HepG2 (cell line): ENCODE measurements at regions not wholly inside any gene's neighbourhood (a gene's known extent, or its start where the extent isn't known, plus 50 kb on each side); places are given as distances from the start of the nearest gene placed in this dataset.
A peak's percentile ranks its signal among the peaks of the same experiment; 100 is the strongest.

Experiments
- ATAC-seq: fragments of 200-7000 bp; cut with Tn5 transposase; 3 replicates; pipeline ENCODE4 v1.9.1; 2020; ENCODE audit warnings: mild to moderate bottlenecking, moderate library complexity
- BruUV-seq: library from RNA; stranded (reverse); fragments of 400-500 nt; replicated peaks from 2 replicates; lab custom pipeline; 2021; lab: Mats Ljungman, UMichigan
- CTCF ChIA-PET: fragments of 300-600 bp; formaldehyde crosslinking; extraction: SDS; loops from one replicate; lab custom pipeline; 2021; ENCODE audit warnings: low total read pairs, inconsistent platforms, low intra/inter-chr PET ratio; lab: Yijun Ruan, JAX
- POLR2A ChIA-PET: fragments of 350-600 bp; sonication (Branson Sonifier 250); formaldehyde crosslinking; loops from one replicate; lab custom pipeline; 2020; ENCODE audit warnings: antibody characterized with exemption, inconsistent platforms; lab: Yijun Ruan, JAX
- DNase-seq: peaks from one replicate; pipeline ENCODE4 v3.0.0-alpha.2; 2015; ENCODE audit warnings: low spot score
- FAIRE-seq: peaks from 3 replicates; lab custom pipeline; 2011; peaks lifted over from hg19 to GRCh38; lab: Jason Lieb, UNC
- H2AFZ ChIP-seq: one replicate; pipeline ENCODE4 v1.6.1; 2011; ENCODE audit warnings: low read length, inconsistent platforms
- H3K27ac ChIP-seq: fragments of 300-600 bp; 3 replicates; pipeline ENCODE4 v1.8.0; 2011; ENCODE audit warnings: mixed run types, mild to moderate bottlenecking, mixed read lengths, low read length, inconsistent platforms; ENCODE audit not compliant: insufficient read depth; ENCODE audit errors: extremely low read length
- H3K27me3 ChIP-seq, 2 experiments: fragments of 200-600 bp in 1 of 2; 2 replicates in 1 of 2; 3 replicates in 1 of 2; pipeline versions ENCODE4 v1.6.0 to v1.8.0; 2011; ENCODE audit warnings: low read length in 2 of 2, mild to moderate bottlenecking in 2 of 2, moderate library complexity in 2 of 2, inconsistent platforms in 1 of 2; ENCODE audit not compliant: insufficient read depth in 2 of 2, control insufficient read depth in 1 of 2
- H3K36me3 ChIP-seq, 2 experiments: fragments of 200-600 bp in 1 of 2; replicated peaks in 1 of 2; 2 replicates in 1 of 2; 3 replicates in 1 of 2; pipeline versions ENCODE4 v1.5.1 to v1.8.0; 2011; ENCODE audit warnings: low read length in 2 of 2, inconsistent platforms in 1 of 2; ENCODE audit not compliant: insufficient read depth in 2 of 2, control insufficient read depth in 1 of 2
- H3K4me1 ChIP-seq: 2 replicates; pipeline ENCODE4 v1.5.1; 2012; ENCODE audit warnings: low read length, inconsistent platforms; ENCODE audit not compliant: insufficient read depth
- H3K4me2 ChIP-seq: 2 replicates; pipeline ENCODE4 v1.6.0; 2011; ENCODE audit warnings: low read depth, low read length, inconsistent platforms
- H3K4me3 ChIP-seq, 3 experiments: fragments of 200-600 bp in 1 of 3; sonication (generic), shearing (Covaris generic) in 1 of 3; replicated peaks in 1 of 3; 2 replicates each; pipeline ENCODE4 v1.5.1; 2011 to 2016; ENCODE audit warnings: low read length in 3 of 3, inconsistent platforms in 2 of 3, low read depth in 2 of 3, mild to moderate bottlenecking in 2 of 3, control low read depth in 1 of 3, mixed read lengths in 1 of 3; ENCODE audit not compliant: insufficient read depth in 1 of 3
- H3K79me2 ChIP-seq: one replicate; pipeline ENCODE4 v1.6.1; 2011; ENCODE audit warnings: low read length, inconsistent platforms; ENCODE audit not compliant: insufficient read depth
- H3K9ac ChIP-seq: 2 replicates; pipeline ENCODE4 v1.6.0; 2011; ENCODE audit warnings: mild to moderate bottlenecking, low read depth, low read length, inconsistent platforms; ENCODE audit not compliant: insufficient read depth
- H3K9me3 ChIP-seq: 2 replicates; pipeline ENCODE4 v1.5.1; 2012; ENCODE audit warnings: mild to moderate bottlenecking, low read length
- H4K20me1 ChIP-seq: 2 replicates; pipeline ENCODE4 v1.6.0; 2011; ENCODE audit warnings: inconsistent platforms, mild to moderate bottlenecking, low read length, moderate library complexity; ENCODE audit not compliant: insufficient read depth
- ATF7-NPFF ChIP-seq: sonication (generic); formaldehyde crosslinking; IDR thresholded peaks from 2 replicates; pipeline ENCODE4 v1.8.1; 2023; ENCODE audit warnings: mild to moderate bottlenecking, low read depth, missing genetic modification reagents, moderate library complexity
- FIP1L1 ChIP-seq: fragments of 200-400 bp; formaldehyde crosslinking; IDR thresholded peaks from 2 replicates; pipeline ENCODE4 v1.6.1; 2018; ENCODE audit warnings: low read depth, mild to moderate bottlenecking, low read length, moderate library complexity, borderline replicate concordance; ENCODE audit not compliant: insufficient read depth
- MTA1 ChIP-seq: sonication (generic); formaldehyde crosslinking; IDR thresholded peaks from 2 replicates; pipeline ENCODE4 v1.4.0; 2020; ENCODE audit warnings: missing genetic modification reagents, mild to moderate bottlenecking, borderline replicate concordance
- PATZ1 ChIP-seq: sonication (generic); formaldehyde crosslinking; IDR thresholded peaks from 2 replicates; pipeline ENCODE4 v1.4.0; 2020; ENCODE audit warnings: missing genetic modification reagents
- ZNF256 ChIP-seq: sonication (generic); formaldehyde crosslinking; conservative IDR thresholded peaks from 2 replicates; pipeline ENCODE4 v1.4.0; 2020; ENCODE audit warnings: missing genetic modification reagents
- ZNF331 ChIP-seq: sonication (generic); formaldehyde crosslinking; IDR thresholded peaks from 2 replicates; pipeline ENCODE4 v1.4.0; 2020; ENCODE audit warnings: missing genetic modification reagents
- WGBS: methylation state at CpG from one replicate; pipeline ENCODE4 v1.1.6; 2017; ENCODE audit warnings: low lambda C conversion rate; 5-methylcytosine and 5-hydroxymethylcytosine counted together
- in situ Hi-C: cut with HindIII; loops from 2 replicates; pipeline ENCODE4 v1.10.0; 2017; ENCODE audit warnings: low pct_unique_long_range_greater_than_20kb; ENCODE audit not compliant: extremely low pct_ligation_motif_present
- intact Hi-C: fragments of 100-400 bp; cut with micrococcal nuclease; formaldehyde crosslinking; loops from one replicate; pipeline ENCODE4 v1.10.0; 2022; ENCODE audit not compliant: unreplicated experiment

DNA sequence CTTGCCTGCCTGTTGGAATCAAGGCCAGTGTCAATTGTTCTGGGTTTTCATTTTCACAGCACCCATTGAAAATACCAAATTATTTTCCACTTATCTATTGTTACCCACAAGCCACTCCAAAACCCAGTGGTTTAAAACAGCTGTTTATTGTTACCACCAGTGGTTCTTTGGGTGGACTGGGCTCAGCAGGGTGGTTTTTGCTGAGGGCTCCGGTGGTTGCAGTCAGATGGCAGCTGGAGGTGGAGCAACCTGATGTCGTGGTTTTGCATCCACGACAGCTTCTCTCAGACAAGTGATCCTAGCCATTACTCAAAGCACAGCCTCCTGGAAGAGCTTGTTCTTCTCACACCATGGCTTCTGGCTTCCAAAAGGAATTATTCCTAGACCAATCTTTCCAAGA, 235.1 kb upstream of the ADARB2 start:
- no peaks in the 10 kb centered on the region for H3K4me1 ChIP-seq
- POLR2A ChIA-PET: no interaction called here
- no peaks in the 10 kb centered on the region for H3K79me2 ChIP-seq
- BruUV-seq: no TSS peak
- TF ChIP-seq ZNF331 (CRISPR knock-in tag) (peak; percentile 61; the same call in 1 of the 2 replicates), PATZ1 (CRISPR knock-in tag) (no peak), FIP1L1 (no peak)
- H2AFZ ChIP-seq: no peak overlapping the region
- H3K4me2 ChIP-seq: no peak overlapping the region
- peaks cover 1 to 5% of the 10 kb centered on the region in 2 experiments; a peak in 2 of 5 replicates for H3K27me3 ChIP-seq
- in situ Hi-C loops (no loop called here), intact Hi-C loops (no loop called here)
- no peaks in the 10 kb centered on the region for H3K36me3 ChIP-seq
- no peak overlapping the region for H3K4me3 ChIP-seq
- no peak for ATAC-seq
- H3K9me3 ChIP-seq: peaks cover 12% of the 10 kb centered on the region; the same call in 1 of the 2 replicates
- no peak for FAIRE-seq
- no peaks in the 10 kb centered on the region for H4K20me1 ChIP-seq
- 7% methylated on average over 2 of the region's 3 CpGs for WGBS
- no peak for DNase-seq
- no peak overlapping the region for H3K27ac ChIP-seq
- CTCF ChIA-PET: no interaction called here
- H3K9ac ChIP-seq: no peak overlapping the region

GRCh38 chr10:1968257-1969033, 231.1 kb upstream of the ADARB2 start:
- no TSS peak for BruUV-seq
- CTCF ChIA-PET: no interaction called here
- Histone ChIP-seq H3K4me3 (no peak overlapping the region), H3K36me3 (no peaks in the 10 kb centered on the region), H3K9ac (no peak overlapping the region), H3K27ac (no peak overlapping the region), H3K27me3 (peaks cover 1 to 5% of the 10 kb centered on the region in 2 experiments; a peak in 2 of 5 replicates), H2AFZ (no peak overlapping the region), H3K9me3 (peaks cover 12% of the 10 kb centered on the region; the same call in 1 of the 2 replicates), H3K79me2 (no peaks in the 10 kb centered on the region), H3K4me1 (no peaks in the 10 kb centered on the region), H4K20me1 (no peaks in the 10 kb centered on the region), H3K4me2 (no peak overlapping the region)
- 48% methylated on average over 14 of the region's 14 CpGs for WGBS
- no peak for DNase-seq
- intact Hi-C loops (no loop called here), in situ Hi-C loops (no loop called here)
- TF ChIP-seq MTA1 (CRISPR knock-in tag) (no peak), ATF7-NPFF (CRISPR knock-in tag) (no peak), ZNF256 (CRISPR knock-in tag) (no peak)
- no peak for ATAC-seq
- FAIRE-seq: no peak
- POLR2A ChIA-PET: no interaction called here
